MCF 10A (cell line): ENCODE measurements at regions not wholly inside any gene's neighbourhood (a gene's known extent, or its start where the extent isn't known, plus 50 kb on each side); places are given as distances from the start of the nearest gene placed in this dataset.

Experiments used
- BruUV-seq: library from RNA; stranded (reverse); fragments of 400-500 nt; replicated peaks from 2 replicates; lab custom pipeline; 2021; lab: Mats Ljungman, UMichigan
- CTCF ChIA-PET: fragments of 300-600 bp; sonication (Branson Sonifier 250); formaldehyde crosslinking; extraction: SDS; loops from one replicate; lab custom pipeline; 2021; ENCODE audit warnings: antibody characterized with exemption, inconsistent platforms; lab: Yijun Ruan, JAX
- POLR2A ChIA-PET: fragments of 300-600, 350-650 bp; sonication (Branson Sonifier 250); formaldehyde crosslinking; extraction: SDS; loops from one replicate; lab custom pipeline; 2020; ENCODE audit warnings: antibody characterized with exemption, inconsistent platforms; lab: Yijun Ruan, JAX
- DNase-seq: peaks from one replicate; pipeline ENCODE4 v3.0.0-alpha.2; 2018; ENCODE audit not compliant: unreplicated experiment
- H3K27ac Mint-ChIP-seq: one replicate; pipeline ENCODE4 v1.8.0; 2022; ENCODE audit warnings: mild to moderate bottlenecking, low read depth, mixed read lengths; ENCODE audit not compliant: unreplicated experiment
- H3K27me3 Mint-ChIP-seq: one replicate; pipeline ENCODE4 v1.8.0; 2022; ENCODE audit warnings: mixed read lengths; ENCODE audit not compliant: insufficient read depth, unreplicated experiment
- H3K36me3 Mint-ChIP-seq: one replicate; pipeline ENCODE4 v1.8.0; 2022; ENCODE audit warnings: mild to moderate bottlenecking, moderate library complexity, mixed read lengths; ENCODE audit not compliant: insufficient read depth, unreplicated experiment
- H3K4me1 Mint-ChIP-seq: one replicate; pipeline ENCODE4 v1.8.0; 2022; ENCODE audit warnings: mixed read lengths; ENCODE audit not compliant: insufficient read depth, unreplicated experiment
- H3K4me3 Mint-ChIP-seq: one replicate; pipeline ENCODE4 v1.8.0; 2022; ENCODE audit warnings: mild to moderate bottlenecking, moderate library complexity, mixed read lengths; ENCODE audit not compliant: unreplicated experiment
- H3K9me3 Mint-ChIP-seq: one replicate; pipeline ENCODE4 v1.8.0; 2022; ENCODE audit warnings: mixed read lengths; ENCODE audit not compliant: unreplicated experiment
- CTCF ChIP-seq: fragments of 200-600 bp; IDR thresholded peaks from one replicate; pipeline ENCODE4 v1.8.0; 2022; ENCODE audit warnings: antibody characterized with exemption, mild to moderate bottlenecking; ENCODE audit not compliant: unreplicated experiment
- intact Hi-C: fragments of 100-400 bp; cut with micrococcal nuclease; formaldehyde crosslinking; loops from 2 replicates; pipeline ENCODE4 v1.14.1; 2022

- CTCF ChIA-PET: no interaction called here
- no TSS peak for BruUV-seq
- no peak overlapping the region for H3K27ac Mint-ChIP-seq
These were observed 301.1 kb upstream of the COBL start for GRCh38 chr7:51617686-51618085.

GRCh38 chr7:51613911-51614357, 297.3 kb upstream of the COBL start:
- no peak for DNase-seq
- no peak for TF ChIP-seq CTCF
- Mint-ChIP-seq H3K27ac (no peak overlapping the region), H3K4me1 (no peaks in the 10 kb centered on the region), H3K4me3 (no peak overlapping the region), H3K9me3 (no peaks in the 10 kb centered on the region), H3K27me3 (peaks cover 75% of the 10 kb centered on the region), H3K36me3 (no peaks in the 10 kb centered on the region)
- no TSS peak for BruUV-seq
- intact Hi-C loops: no loop called here
- ChIA-PET CTCF (no interaction called here), POLR2A (no interaction called here)

More at GRCh38 chr7:51617686-51618085, 301.1 kb upstream of the COBL start:
- POLR2A ChIA-PET: no interaction called here
- no peak for DNase-seq
- Mint-ChIP-seq H3K4me3 (no peak overlapping the region), H3K36me3 (no peaks in the 10 kb centered on the region), H3K27me3 (peaks cover 84% of the 10 kb centered on the region), H3K4me1 (no peaks in the 10 kb centered on the region), H3K9me3 (no peaks in the 10 kb centered on the region)
- no peak for TF ChIP-seq CTCF
- intact Hi-C loops: no loop called here

DNA sequence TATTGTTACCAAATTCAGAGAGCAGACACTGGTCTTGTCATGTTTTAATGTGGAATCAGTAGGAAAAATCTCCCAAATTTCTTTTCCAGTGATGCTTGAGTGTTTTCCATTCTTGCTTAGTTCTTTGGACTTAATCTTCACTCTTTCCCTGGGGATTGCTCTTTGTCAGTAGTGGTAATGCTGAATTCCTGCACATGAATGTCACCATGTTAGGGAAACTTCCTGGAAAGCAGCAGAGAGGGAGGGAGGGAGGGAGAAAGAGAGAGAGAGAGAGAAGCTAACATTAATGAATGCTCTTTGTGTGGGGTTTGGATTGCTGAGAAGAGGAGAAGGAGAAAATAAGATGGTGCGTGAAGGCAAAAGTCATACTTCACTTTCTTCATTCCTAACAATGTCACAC, 295.3 kb upstream of the COBL start:
- no TSS peak for BruUV-seq
- Mint-ChIP-seq H3K4me3 (no peak overlapping the region), H3K9me3 (no peaks in the 10 kb centered on the region), H3K27ac (no peak overlapping the region), H3K27me3 (peaks cover 75% of the 10 kb centered on the region), H3K36me3 (no peaks in the 10 kb centered on the region), H3K4me1 (no peaks in the 10 kb centered on the region)
- no peak for TF ChIP-seq CTCF
- POLR2A ChIA-PET: no interaction called here
- no peak for DNase-seq
- intact Hi-C loops: no loop called here
- CTCF ChIA-PET: no interaction called here

GRCh38 chr7:51607447-51607846, 290.8 kb upstream of the COBL start:
- CTCF ChIA-PET: interaction anchor here (0.7 kb wide), 1 partner anchor 991 kb away, joined by 3 read pairs; no protein-coding TSS in a partner anchor
- Mint-ChIP-seq H3K4me1 (no peaks in the 10 kb centered on the region), H3K9me3 (no peaks in the 10 kb centered on the region), H3K36me3 (no peaks in the 10 kb centered on the region), H3K27ac (no peak overlapping the region), H3K27me3 (peaks cover 51% of the 10 kb centered on the region), H3K4me3 (no peak overlapping the region)
- TF ChIP-seq CTCF: no peak
- DNase-seq: no peak
- no TSS peak for BruUV-seq
- POLR2A ChIA-PET: interaction anchor here (0.5 kb wide), 1 partner anchor 1251 kb away, joined by 3 read pairs; no protein-coding TSS in a partner anchor
- intact Hi-C loops: no loop called here
